Glomerular visceral epithelial cell (primary cell): ENCODE measurements at regions not wholly inside any gene's neighbourhood (a gene's known extent, or its start where the extent isn't known, plus 50 kb on each side); places are given as distances from the start of the nearest gene placed in this dataset.

ENCODE experiments used
- DNase-seq: peaks from one replicate; pipeline ENCODE4 v3.0.0-alpha.2; 2016; ENCODE audit errors: extremely low spot score

DNA sequence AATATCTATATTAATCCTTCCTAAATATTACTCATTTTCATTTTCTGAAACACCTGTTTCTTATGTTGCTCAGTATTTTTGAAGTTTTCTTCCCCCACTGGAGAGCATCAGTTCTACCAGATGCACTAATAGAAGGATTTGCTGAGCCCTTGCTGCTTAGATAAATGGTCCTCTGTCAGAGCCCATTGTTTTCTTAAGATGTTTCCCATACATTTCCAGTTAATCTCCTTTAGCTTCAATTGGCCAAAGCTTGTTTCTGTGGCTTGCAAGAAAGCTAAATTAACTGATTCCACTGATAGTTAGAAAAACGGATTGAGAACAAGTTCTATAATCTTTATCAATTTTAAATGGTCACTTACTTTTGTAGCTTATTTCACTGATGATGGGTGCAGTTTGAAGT, 1425.5 kb downstream of the PCDH18 start:
- no peak for DNase-seq

DNA sequence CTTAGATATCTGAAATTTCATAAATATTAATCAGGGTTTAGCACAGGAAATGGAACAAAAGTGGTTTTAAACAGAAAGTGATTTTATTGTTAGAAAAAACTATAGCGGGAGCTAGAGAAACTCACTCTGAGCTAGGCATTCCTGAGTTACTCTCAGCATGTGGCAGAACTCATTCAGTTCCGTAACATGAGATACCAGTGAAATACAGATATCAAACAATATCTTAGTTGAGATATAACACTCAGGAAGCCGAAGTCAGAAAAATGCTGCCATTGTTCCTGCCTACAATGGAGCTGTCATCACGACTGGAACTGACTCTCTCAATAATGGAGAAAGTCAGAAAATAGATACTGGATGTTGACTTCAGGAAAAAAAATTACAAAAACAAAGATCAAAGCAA, 1428.7 kb downstream of the PCDH18 start:
- no peak for DNase-seq

DNA sequence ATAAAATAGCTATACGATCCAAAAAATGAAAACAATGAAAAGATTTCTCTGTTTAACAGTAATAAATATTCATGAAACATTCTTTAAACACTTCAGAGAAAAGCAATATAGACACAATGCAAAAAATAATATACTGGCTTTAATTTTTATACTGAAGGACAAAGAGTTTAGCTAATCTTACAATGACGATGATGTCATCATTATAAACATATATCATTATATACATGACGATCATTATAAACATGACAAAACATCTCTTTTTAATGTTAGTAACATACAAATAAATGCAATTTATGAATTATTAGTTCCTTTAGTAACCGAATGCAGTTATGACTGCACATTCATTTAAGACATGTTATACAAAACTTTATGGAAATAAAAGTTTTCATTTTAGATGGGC, 1434.6 kb downstream of the PCDH18 start:
- DNase-seq = no peak

DNA sequence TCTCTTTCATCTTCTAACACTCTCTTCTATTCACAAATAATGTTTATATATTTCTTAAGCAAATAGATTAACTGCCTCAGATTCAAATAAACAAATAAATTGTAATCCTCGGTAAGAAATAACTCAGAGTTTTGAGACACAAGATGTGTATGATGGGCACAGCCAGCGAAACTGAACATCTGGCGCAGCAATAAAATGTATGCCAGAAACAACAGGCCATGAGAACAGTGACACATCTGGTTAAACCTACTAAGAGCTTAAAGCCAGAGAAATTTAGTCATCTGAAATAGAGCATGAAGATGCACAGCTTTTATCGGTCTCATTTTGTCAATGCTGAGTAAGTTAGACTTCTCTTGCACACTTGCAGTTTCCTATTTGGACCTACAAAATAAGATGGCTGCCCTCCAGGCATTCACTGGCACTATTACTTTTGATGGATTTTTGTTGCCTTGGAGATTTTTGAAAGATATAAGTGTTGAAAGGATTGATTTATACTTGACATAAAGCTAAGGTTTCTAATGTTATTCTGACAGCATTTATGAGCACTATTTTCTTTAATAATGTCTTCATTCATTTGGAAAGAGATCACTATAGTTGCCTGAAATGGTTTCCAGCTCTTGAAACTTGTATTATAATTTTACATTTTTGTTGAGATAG, 1444.0 kb downstream of the PCDH18 start:
- DNase-seq = no peak

DNA sequence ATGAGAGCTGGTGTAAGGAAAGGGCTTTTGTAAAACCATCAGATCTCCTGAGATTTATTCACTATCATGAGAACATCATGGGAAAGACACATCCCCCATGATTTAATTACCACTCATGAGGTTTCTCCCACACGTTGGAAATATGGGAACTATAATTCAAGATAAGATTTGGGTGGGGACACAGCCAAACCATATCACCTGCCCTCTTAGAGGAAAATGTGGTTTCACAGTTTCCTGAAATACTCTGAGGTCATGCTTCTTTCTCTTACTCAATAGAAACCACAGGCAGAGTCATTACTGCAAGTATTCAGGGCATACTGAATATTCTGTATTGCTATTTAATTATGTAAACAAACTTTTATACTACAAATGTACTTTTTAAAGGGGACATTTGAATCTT, 1453.3 kb downstream of the PCDH18 start:
- peak; percentile 1 for DNase-seq

DNA sequence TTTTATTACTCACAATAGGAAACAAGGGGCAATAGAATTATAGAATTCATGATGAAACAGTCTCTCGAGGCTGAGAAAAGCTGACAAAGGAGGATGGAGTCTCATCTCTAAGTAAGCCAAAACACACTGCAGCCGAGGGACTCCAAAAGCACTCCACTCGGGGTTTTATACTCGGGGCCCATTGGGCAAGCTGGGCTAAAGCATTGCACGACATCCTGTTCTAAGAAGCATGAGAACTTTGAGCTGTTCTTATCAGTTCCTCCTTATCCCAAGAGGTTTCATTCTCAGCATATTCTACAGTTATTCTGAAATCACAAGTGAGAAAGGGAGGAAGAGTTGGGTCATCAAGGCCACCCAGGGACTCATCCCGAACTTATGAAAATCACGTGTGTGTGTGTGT, 1475.5 kb downstream of the PCDH18 start:
- no peak for DNase-seq

DNA sequence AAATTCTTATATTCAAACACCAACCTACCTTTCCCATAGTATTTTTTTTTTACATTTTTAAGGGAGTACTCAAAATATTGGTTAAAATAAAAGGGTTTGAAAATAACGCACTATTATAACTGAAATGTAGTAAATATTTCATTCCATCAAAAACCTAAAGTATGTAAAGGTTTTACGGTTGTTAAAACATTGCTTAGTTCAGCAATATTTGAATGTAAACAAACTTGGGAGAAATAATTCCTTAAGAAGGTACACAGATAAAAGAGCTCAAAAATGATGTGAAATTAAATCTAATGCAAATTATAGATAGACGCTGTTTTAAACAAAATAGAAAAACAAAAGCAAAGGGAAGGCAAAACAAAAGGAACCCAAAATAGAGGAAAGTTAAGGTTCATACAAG, 1476.9 kb downstream of the PCDH18 start:
- no peak for DNase-seq

DNA sequence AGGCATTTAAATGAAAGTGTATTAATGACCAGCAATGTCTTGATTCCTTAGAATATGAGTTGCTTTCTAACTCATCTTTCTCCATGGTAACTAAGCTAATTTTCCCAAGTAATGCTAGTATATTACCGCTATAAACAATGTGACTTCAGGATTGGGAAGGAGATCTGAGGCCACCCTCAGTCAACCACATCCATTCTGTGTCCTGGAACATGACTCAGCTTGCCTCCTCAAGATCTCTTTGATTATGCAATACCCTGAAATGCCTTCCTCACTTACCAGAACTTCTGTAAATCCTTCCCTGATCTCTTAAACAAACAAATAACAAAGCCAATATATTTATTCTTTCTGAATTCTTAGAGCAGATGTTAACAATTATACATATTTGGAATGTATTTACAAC, 1495.5 kb downstream of the PCDH18 start:
- DNase-seq = peak; percentile 40

DNA sequence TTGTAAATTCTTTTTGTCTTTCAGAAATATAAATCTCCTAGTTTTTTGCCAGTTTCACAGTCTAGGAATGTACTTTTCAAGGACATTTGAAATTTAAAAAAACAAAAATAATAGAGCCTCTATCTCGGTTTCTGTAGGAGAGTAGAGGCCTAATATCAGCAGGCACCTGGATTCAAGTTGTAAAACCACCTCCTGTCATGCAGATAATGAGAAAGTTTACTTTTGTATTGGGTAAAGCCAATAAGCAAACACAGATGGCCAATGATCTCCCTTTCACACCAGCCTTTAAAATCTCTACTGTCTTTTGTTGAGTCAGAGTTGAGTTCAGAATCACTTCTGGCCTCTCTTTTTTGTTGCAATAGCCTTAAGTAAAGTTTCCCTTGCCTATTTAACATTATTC, 1499.9 kb downstream of the PCDH18 start:
- DNase-seq = no peak

DNA sequence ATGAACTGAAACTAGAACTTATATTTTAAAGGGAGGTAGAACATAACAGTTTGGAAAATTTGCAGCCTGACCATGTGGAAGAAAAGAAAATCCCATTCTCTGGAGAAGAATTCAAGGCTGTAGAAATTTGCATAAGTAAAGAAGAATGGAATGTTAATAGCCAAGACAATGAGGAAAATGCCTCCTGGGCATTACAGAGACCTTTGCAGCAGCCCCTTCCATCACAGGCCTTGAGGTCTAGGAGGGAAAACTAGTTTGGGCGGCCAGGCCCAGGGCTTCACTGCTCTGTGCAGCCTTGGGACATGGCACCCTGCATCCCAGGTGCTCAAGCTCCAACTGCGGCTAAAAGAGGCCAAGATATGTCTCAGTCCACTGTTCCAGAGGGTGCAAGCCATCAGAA, 1506.8 kb downstream of the PCDH18 start:
- DNase-seq = no peak

DNA sequence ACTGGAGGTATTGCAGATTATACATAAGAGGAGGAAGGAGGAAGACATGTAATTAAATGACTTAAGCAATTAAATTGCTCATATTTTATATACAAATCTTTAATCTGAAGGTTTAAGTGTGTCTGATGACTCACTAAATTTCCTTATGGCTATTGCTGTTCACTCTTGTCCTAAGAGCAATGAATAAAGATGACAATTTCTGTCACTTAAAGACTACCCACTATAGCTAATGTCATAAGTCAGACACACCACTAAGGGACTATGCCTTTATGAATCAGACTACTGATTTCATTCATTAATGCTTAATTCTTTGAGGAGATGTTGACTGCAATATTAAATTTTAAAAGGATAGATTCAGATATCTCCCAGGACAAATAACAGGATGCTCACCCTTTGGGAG, 1514.7 kb downstream of the PCDH18 start:
- DNase-seq = no peak

DNA sequence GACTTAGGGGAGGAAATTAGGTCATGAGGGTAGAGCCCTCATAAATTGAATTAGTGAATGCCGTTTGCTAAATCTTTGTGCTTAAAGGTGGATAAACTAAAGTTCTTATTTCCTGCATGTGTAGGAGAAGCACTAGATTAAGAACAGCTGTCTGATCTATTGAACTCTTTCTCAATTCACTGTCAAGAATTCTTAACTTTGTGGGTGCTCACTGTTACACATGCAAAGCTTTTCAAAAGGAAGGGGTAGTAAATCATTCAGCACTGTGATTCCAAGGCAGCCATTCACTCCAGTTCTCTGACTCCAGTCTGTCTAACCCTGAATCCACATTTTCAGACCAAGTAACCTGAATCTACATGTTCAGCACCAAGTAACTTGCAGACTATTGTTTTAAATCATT, 1520.1 kb downstream of the PCDH18 start:
- DNase-seq = no peak

DNA sequence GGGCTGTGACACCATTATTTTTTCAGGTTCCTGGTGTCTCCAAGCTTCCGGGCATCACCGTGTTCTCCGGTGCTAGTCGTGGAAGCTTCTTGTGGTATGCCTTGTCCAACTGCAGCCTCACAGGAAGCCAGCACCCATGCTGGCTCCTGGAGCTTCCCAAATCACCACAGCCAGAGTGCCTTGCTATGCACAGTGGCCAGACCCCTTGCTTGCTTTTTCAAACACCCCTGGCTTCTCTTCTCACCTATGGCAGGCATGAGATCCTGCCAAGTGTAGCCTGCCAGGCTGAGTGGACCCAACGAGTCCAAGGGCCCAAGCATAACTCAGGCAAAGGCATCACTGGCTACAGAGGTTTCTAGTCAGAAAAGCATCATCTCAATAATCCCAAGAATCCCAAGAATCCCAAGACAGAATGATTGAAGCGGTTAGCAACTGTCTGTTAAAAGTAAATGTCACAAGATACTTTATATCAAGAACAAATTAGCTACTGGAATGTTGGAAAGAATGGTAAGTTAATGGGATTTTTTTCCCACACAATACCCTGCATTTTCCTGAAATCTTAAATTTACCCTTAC, 1522.9 kb downstream of the PCDH18 start:
- no peak for DNase-seq

DNA sequence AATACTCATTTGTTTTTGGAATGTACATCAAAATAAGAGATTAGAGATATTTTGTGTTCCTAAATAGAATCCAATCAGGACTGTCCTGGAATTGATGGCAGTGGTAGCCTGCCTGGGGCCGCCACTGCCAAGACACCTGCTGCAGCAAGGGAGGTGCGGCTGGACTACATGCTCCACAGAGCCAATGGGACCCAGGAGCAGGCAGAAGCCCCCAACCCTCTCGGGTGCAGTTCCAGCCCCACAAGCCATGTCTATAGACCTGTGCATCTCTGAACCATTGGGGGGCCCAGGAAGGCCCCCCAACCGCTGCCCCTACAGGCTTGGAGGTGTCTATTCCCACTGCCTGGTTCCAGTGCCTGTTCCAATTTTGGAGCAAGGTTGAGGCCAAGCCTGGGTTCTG, 1524.3 kb downstream of the PCDH18 start:
- DNase-seq = no peak

DNA sequence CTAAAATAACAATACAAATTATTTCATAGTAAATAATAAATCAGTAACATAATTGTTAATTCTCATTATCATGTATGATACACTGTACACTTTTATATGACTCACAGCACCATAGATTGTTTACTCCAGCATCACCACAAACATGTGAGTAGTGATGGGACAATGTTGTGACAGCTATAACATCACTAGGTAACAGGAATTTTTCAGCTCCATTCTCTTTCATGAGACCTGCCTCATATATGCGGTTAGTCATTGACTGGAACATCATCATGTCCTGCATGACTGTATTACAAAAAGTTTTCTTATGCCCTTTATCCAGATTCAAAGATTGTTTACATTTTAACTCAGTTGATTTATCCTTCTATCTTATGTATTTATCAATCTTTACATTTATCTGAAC, 1530.0 kb downstream of the PCDH18 start:
- no peak for DNase-seq

DNA sequence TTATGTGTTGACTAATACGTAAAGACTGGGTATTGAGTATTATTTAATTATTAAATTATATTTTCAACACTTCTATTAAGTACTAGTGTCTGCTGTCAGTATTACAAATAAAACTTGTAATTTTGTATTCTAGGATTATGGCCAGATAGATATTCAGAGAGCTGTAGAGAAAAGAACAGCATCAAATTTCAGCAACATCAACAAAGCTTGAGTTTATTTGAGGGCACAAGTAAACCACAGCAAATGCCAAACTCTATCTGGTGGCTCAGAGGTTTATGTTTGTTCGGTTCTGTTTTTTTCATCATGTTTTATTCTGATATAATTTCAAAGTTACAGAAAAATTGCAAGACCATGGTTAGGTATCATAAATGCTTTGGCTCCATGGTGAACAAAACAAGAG, 1530.5 kb downstream of the PCDH18 start:
- DNase-seq = no peak

DNA sequence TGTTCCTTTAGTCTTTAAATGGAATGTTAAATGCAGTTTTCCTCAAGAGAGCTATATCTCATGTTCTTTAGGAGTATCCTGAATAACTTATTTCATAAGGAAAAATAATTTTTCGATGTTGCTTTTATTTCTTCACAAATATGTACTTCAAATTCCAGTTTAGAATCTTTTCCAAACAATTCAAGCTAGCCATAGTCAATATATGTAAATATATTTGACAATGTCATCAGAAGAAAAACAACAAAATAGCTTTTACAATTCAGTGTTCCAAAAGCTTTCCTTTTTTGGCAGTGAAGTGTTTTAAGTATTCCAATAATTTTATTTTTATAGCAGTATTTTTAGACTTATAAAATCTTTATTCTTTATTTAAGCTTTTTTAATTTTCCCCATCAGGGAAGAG, 1532.0 kb downstream of the PCDH18 start:
- DNase-seq = no peak

DNA sequence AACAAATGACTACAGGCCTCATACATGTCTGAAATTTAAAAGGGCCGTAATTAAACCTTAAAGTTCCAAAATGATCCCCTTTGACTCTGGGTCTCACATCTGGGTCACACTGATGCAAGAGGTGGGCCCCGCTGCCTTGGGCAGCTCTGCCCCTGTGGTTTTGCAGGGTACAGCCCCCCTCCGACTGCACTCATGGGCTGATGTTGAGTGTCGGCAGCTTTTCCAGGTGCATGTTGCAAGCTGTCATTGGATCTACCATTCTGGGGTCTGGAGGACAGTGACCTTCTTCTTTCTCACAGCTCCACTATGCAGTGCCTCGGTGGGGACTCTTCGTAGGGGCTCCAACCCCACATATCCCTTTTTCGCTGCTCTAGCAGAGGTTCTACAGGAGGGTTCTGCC, 1537.9 kb downstream of the PCDH18 start:
- DNase-seq = no peak

DNA sequence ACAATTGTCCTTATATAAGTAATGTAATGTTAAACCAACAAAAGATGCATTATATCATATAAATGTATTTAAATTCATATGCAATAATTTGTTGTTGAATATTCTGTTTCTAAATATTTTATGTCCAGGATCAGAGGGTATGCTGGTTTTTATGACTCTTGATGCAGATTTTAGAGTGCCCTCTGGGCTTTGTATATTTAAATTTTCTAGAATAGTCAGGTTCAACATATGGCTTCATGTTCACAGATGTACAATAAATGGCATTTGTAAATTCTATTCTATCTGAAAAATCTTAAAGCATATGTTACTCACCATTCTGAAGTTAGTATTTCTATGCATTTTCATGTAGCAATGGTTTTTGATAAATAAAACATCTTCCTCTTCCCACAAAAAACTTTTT, 1555.4 kb downstream of the PCDH18 start:
- DNase-seq = no peak

DNA sequence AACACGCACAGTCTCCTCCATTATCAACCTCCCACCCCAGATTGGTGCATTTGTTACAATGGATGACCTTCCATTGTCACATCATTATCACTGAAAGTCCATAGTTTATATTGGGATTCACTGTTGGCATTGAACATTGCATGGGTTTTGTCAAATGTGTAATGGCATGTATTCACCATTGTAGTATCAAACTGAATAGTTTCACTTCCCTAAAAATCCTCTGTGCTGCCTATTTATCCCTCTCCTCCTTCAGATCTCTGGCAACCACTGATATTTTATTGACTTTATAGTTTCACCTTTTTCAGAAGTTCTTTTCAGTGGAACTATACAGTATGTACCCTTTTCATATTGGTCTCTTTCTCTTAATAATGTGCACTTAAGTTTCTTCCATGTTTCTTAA, 1565.4 kb downstream of the PCDH18 start:
- DNase-seq = no peak

DNA sequence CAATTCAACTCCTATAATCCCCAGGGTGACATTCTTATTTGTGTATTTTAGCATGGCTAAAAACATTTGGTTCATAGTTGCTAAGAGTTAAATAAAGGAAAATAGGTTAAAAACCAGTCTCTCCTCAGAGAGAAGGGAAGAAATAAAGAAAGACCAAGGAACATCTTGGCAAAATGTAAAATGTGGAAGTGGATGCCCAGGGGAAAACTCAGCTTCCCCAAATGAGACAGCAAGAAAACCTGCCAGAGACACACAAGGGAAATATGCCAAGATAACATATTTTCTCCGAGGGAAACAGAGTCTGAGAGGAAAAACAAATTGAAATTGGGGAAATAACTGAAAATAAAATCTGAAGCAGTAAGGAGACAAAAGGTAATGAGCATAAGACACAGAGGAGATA, 1569.3 kb downstream of the PCDH18 start:
- DNase-seq = no peak

DNA sequence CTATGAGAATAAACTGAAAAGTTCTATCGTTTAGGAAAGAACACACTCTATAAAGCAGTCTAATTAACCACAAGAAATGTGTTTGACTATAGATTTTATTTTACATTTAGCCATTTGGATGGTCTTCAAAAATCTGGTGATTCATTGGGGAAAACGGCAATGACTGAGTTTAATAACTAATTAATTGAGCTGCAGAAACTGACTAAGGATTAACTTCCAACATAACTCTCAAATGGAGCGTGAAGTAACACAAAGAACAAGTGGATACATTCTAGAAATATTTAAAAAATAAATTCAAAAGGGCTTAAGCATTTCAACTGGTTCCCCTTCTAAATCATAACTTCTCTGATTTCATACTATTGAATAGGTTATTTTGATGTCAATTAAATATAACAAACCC, 1582.4 kb downstream of the PCDH18 start:
- no peak for DNase-seq

DNA sequence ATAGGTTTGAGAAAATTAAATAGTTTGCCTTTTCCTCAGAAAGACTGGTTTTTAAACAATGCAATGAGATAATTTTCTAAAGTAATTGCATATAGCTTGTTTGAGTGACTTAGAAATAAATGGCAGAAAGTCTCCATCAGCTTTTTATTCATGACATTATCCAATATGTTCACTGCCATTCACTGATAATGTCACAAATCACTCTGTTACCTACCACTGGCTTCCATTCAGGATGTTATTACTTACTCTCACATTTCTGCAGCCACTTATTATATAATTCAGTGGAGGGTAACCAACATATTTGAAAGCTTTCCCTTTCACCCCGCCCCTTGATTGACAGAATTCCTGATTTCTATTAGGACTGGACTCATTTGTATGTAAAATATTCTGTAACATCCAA, 1583.5 kb downstream of the PCDH18 start:
- no peak for DNase-seq

DNA sequence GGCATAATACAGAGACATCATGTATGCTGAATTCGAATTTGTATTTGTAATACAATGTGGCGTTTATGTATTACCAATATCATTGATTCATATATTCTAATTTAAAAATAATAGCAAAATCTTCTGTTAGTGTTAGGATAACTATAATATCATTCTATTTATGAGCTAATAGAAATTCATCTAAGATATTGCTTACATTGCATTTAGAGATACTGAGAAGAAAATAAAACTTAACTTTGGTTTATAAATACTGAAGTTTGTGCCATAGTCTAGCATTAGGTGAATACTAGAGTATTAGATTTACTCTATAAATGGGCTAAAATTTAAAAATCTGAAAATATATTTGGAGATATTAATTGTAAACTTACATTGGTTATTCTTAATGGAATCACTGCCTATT, 1590.6 kb downstream of the PCDH18 start:
- DNase-seq = no peak
